GM23338 (cell line): ENCODE measurements at regions not wholly inside any gene's neighbourhood (a gene's known extent, or its start where the extent isn't known, plus 50 kb on each side); places are given as distances from the start of the nearest gene placed in this dataset.

Source experiments
- EZH2 ChIP-seq: fragments of 200-600 bp; sonication (generic); IDR thresholded peaks from one replicate; pipeline ENCODE4 v1.8.0; 2017; ENCODE audit warnings: antibody characterized with exemption, mild to moderate bottlenecking, low read depth; ENCODE audit not compliant: unreplicated experiment
- REST ChIP-seq: IDR thresholded peaks from one replicate; pipeline ENCODE4 v1.6.1; 2018; ENCODE audit warnings: antibody characterized with exemption; ENCODE audit not compliant: unreplicated experiment
- TF ChIP-seq, protein P1 (sequence below), 2 experiments: fragments of 200-600 bp in 1 of 2; sonication (generic) in 1 of 2; conservative IDR thresholded peaks; 2 replicates each; pipeline versions ENCODE4 v1.5.1 to v1.6.1; 2016 to 2017; ENCODE audit warnings: antibody characterized with exemption in 2 of 2, low read depth in 2 of 2, mild to moderate bottlenecking in 2 of 2, moderate library complexity in 1 of 2

DNA sequence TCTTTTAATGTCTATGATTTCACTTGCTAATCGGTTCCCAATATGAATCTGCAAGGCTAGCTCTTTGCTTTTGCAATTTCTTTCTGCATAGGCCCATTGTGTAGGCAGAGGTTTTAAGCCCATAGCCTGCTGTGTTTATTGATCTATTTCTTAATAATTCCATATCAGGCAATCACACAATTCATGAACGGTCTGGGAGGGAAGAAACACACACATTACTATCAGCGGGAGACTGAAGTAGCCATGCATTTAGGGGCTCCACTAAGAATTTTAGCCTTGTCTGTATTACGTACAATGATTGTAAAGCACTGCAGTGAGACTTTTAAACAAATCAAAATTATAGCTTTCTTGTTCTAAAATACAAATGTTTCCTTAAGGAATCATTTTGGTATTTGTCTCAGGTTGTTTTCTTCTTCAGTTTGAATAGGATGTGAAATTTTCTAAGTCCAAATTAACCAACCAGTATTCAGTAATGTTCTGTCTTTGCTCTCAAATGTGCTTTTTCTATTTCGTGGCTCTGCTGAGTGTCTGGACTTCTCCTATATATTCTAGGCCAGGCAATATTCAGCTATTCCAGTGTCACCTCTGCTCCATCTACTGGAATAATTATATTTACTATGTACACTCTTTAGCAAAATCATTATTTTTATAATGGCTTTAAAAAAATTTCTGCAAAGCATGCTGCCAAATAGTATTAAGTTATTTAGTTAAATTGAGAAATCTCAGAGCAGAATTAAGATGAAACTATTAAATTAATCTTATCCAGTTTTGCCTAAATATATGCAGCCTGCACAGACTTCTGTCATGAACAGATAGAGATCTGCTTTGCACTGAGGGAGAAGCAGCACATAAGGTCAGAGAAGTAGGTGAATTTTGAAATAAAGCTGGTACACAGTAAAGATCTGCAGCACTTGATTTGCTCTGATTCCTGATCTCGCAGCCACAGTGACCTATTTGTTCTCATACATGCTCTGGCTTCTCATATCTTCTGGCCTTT, 103.0 kb upstream of the NAALADL2 start:
- no peak for TF ChIP-seq REST
- TF ChIP-seq, protein P1, sequence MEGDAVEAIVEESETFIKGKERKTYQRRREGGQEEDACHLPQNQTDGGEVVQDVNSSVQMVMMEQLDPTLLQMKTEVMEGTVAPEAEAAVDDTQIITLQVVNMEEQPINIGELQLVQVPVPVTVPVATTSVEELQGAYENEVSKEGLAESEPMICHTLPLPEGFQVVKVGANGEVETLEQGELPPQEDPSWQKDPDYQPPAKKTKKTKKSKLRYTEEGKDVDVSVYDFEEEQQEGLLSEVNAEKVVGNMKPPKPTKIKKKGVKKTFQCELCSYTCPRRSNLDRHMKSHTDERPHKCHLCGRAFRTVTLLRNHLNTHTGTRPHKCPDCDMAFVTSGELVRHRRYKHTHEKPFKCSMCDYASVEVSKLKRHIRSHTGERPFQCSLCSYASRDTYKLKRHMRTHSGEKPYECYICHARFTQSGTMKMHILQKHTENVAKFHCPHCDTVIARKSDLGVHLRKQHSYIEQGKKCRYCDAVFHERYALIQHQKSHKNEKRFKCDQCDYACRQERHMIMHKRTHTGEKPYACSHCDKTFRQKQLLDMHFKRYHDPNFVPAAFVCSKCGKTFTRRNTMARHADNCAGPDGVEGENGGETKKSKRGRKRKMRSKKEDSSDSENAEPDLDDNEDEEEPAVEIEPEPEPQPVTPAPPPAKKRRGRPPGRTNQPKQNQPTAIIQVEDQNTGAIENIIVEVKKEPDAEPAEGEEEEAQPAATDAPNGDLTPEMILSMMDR (conservative IDR thresholded peaks at IDR 0.05; ENCODE audit: low read depth in 2 of 2) = no peak
- no peak for TF ChIP-seq EZH2
